Sigmoid colon (tissue), 4 donors: ENCODE measurements at regions not wholly inside any gene's neighbourhood (a gene's known extent, or its start where the extent isn't known, plus 50 kb on each side); places are given as distances from the start of the nearest gene placed in this dataset.

ENCODE experiments used
- CTCF ChIP-seq, 4 experiments: fragments of 450-650 bp in 3 of 4; fragments of 200-600 bp in 1 of 4; IDR thresholded peaks; one replicate each; pipeline ENCODE4 v1.5.1; 2016 to 2019; ENCODE audit warnings: antibody characterized with exemption in 4 of 4, mild to moderate bottlenecking in 3 of 4, moderate library complexity in 2 of 4
- EP300 ChIP-seq, 4 donors: sonication (generic); formaldehyde crosslinking; IDR thresholded peaks; one replicate each; pipeline ENCODE4 v1.6.1; 2017; ENCODE audit warnings: antibody characterized with exemption in 4 of 4

- TF ChIP-seq CTCF (IDR thresholded peaks at IDR 0.05) (no peak), EP300 (IDR thresholded peaks at IDR 0.05) (no peak)
Observed at GRCh38 chr6:84486526-84486925, 259.1 kb upstream of the CEP162 start.
